ENCODE measurements at regions not wholly inside any gene's neighbourhood (a gene's known extent, or its start where the extent isn't known, plus 50 kb on each side); places are given as distances from the start of the nearest gene placed in this dataset.

- 44% methylated on average over 6 of the region's 7 CpGs for WGBS
- Histone ChIP-seq H3K4me1 (ENCODE audit: control insufficient read depth, insufficient read depth, low read depth, low read length) (no peaks in the 10 kb centered on the region), H2AFZ (ENCODE audit: low read depth, low read length) (no peak overlapping the region)
These were observed 215.4 kb downstream of the RFPL4B start for GRCh38 chr6:112562301-112563231.

DNA sequence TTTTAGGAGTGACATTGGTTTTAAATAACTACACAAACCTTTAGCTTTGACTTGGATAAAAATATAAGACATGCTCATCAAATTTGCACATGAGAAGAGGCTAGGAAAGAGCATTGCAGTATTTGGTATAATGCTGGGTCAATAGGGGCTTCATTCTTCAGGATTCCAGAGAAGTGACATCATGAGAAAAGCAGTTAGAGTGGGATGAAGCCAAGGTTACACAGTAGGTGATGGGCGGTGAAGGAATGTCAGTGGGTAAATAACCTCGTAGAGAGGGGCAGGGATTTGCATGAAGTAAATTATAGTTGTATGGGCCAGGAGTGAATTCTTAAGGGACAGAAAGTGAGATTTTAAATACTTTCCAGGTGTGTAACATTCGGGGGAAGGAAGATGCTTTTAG, 216.2 kb downstream of the RFPL4B start:
- Histone ChIP-seq H3K79me1 (replicated peaks; ENCODE audit: low read length, poor library complexity, severe bottlenecking) (no peaks in the 10 kb centered on the region), H3K27ac (ENCODE audit: low read length, poor library complexity, severe bottlenecking) (no peak overlapping the region), H2BK5ac (ENCODE audit: low read depth, low read length, poor library complexity, severe bottlenecking) (no peak overlapping the region), H3K14ac (ENCODE audit: low read length in 2 of 2) (no peak overlapping the region), H3K4me3 (ENCODE audit: insufficient read depth in 1 of 2, low read depth in 1 of 2, low read length in 2 of 2) (no peak overlapping the region), H2BK12ac (ENCODE audit: low read length in 2 of 2) (no peak overlapping the region), H2AK5ac (ENCODE audit: low read length, severe bottlenecking) (no peak overlapping the region), H3K23ac (ENCODE audit: low read length in 2 of 2) (no peak overlapping the region), H3K36me3 (ENCODE audit: control insufficient read depth in 1 of 2, insufficient read depth in 2 of 2, low read depth in 1 of 2, low read length in 2 of 2) (no peaks in the 10 kb centered on the region), H2AFZ (ENCODE audit: low read depth, low read length) (no peak overlapping the region), H2BK120ac (ENCODE audit: low read depth, low read length) (no peak overlapping the region), H2BK15ac (ENCODE audit: low read depth, poor library complexity, severe bottlenecking) (no peak overlapping the region), H3K9me3 (ENCODE audit: control insufficient read depth, low read length) (no peaks in the 10 kb centered on the region), H3K27me3 (ENCODE audit: control insufficient read depth in 1 of 2, insufficient read depth in 1 of 2, low read length in 2 of 2) (no peaks in the 10 kb centered on the region), H3K18ac (ENCODE audit: low read depth in 1 of 2, low read length in 2 of 2) (no peak overlapping the region), H3K4me1 (ENCODE audit: control insufficient read depth, insufficient read depth, low read depth, low read length) (no peaks in the 10 kb centered on the region), H3K4me2 (ENCODE audit: low read length, poor library complexity, severe bottlenecking) (peak overlapping the region; percentile 14), H4K91ac (ENCODE audit: low read length) (no peak overlapping the region), H4K8ac (ENCODE audit: low read length) (no peak overlapping the region), H3K9ac (ENCODE audit: low read length) (no peak overlapping the region), H3K4ac (ENCODE audit: low read depth in 1 of 2, low read length in 2 of 2) (no peak overlapping the region)
- DNase-seq: peak; percentile 31
- WGBS: 23% methylated on average over 3 of the region's 3 CpGs

More at GRCh38 chr6:112562301-112563231, 215.4 kb downstream of the RFPL4B start:
- Histone ChIP-seq H3K27ac (ENCODE audit: low read length, poor library complexity, severe bottlenecking) (no peak overlapping the region), H3K36me3 (ENCODE audit: control insufficient read depth in 1 of 2, insufficient read depth in 2 of 2, low read depth in 1 of 2, low read length in 2 of 2) (no peaks in the 10 kb centered on the region), H3K23ac (ENCODE audit: low read length in 2 of 2) (no peak overlapping the region), H3K14ac (ENCODE audit: low read length in 2 of 2) (no peak overlapping the region), H2BK15ac (ENCODE audit: low read depth, poor library complexity, severe bottlenecking) (no peak overlapping the region), H2AK5ac (ENCODE audit: low read length, severe bottlenecking) (no peak overlapping the region), H3K4ac (ENCODE audit: low read depth in 1 of 2, low read length in 2 of 2) (no peak overlapping the region), H3K4me3 (ENCODE audit: insufficient read depth in 1 of 2, low read depth in 1 of 2, low read length in 2 of 2) (no peak overlapping the region), H3K9ac (ENCODE audit: low read length) (no peak overlapping the region), H4K91ac (ENCODE audit: low read length) (no peak overlapping the region), H2BK5ac (ENCODE audit: low read depth, low read length, poor library complexity, severe bottlenecking) (no peak overlapping the region), H3K79me1 (replicated peaks; ENCODE audit: low read length, poor library complexity, severe bottlenecking) (no peaks in the 10 kb centered on the region), H3K27me3 (ENCODE audit: control insufficient read depth in 1 of 2, insufficient read depth in 1 of 2, low read length in 2 of 2) (no peaks in the 10 kb centered on the region), H3K9me3 (ENCODE audit: control insufficient read depth, low read length) (no peaks in the 10 kb centered on the region), H3K18ac (ENCODE audit: low read depth in 1 of 2, low read length in 2 of 2) (no peak overlapping the region), H3K4me2 (ENCODE audit: low read length, poor library complexity, severe bottlenecking) (no peak overlapping the region), H4K8ac (ENCODE audit: low read length) (no peak overlapping the region), H2BK12ac (ENCODE audit: low read length in 2 of 2) (no peak overlapping the region), H2BK120ac (ENCODE audit: low read depth, low read length) (no peak overlapping the region)
- DNase-seq: peak; percentile 66

DNA sequence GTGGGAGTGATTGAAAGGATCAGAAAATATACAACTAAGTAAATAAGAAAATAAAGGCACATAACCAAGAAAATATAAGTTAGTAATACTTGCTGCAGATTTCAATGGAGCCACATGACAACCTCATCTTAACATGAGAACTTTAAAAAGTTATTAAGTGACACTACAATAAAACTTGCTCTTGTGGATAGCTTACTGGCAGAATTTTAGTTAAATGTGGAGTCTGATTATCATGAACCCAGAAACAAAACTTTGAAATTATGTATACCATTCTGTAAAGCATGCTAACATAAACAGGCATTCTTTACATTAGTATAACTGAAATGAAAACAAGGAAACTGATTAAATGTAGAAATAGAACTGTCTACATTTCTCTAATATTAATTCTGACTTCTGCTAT, 220.9 kb downstream of the RFPL4B start:
- Histone ChIP-seq H3K18ac (ENCODE audit: low read depth in 1 of 2, low read length in 2 of 2) (no peak overlapping the region), H3K27me3 (ENCODE audit: control insufficient read depth in 1 of 2, insufficient read depth in 1 of 2, low read length in 2 of 2) (no peaks in the 10 kb centered on the region), H3K23ac (ENCODE audit: low read length in 2 of 2) (no peak overlapping the region), H3K9me3 (ENCODE audit: control insufficient read depth, low read length) (no peaks in the 10 kb centered on the region), H3K79me1 (replicated peaks; ENCODE audit: low read length, poor library complexity, severe bottlenecking) (no peaks in the 10 kb centered on the region), H3K4me1 (ENCODE audit: control insufficient read depth, insufficient read depth, low read depth, low read length) (no peaks in the 10 kb centered on the region), H3K4me3 (ENCODE audit: insufficient read depth in 1 of 2, low read depth in 1 of 2, low read length in 2 of 2) (no peak overlapping the region), H4K91ac (ENCODE audit: low read length) (no peak overlapping the region), H4K8ac (ENCODE audit: low read length) (no peak overlapping the region), H3K27ac (ENCODE audit: low read length, poor library complexity, severe bottlenecking) (no peak overlapping the region), H3K4me2 (ENCODE audit: low read length, poor library complexity, severe bottlenecking) (no peak overlapping the region), H2AK5ac (ENCODE audit: low read length, severe bottlenecking) (no peak overlapping the region), H2BK5ac (ENCODE audit: low read depth, low read length, poor library complexity, severe bottlenecking) (no peak overlapping the region), H2BK120ac (ENCODE audit: low read depth, low read length) (no peak overlapping the region), H2AFZ (ENCODE audit: low read depth, low read length) (no peak overlapping the region), H3K9ac (ENCODE audit: low read length) (no peak overlapping the region), H3K14ac (ENCODE audit: low read length in 2 of 2) (no peak overlapping the region), H2BK12ac (ENCODE audit: low read length in 2 of 2) (no peak overlapping the region), H3K36me3 (ENCODE audit: control insufficient read depth in 1 of 2, insufficient read depth in 2 of 2, low read depth in 1 of 2, low read length in 2 of 2) (no peaks in the 10 kb centered on the region), H3K4ac (ENCODE audit: low read depth in 1 of 2, low read length in 2 of 2) (no peak overlapping the region), H2BK15ac (ENCODE audit: low read depth, poor library complexity, severe bottlenecking) (no peak overlapping the region)
- DNase-seq: no peak

- Histone ChIP-seq H3K23ac (ENCODE audit: low read length in 2 of 2) (no peak overlapping the region), H2AK5ac (ENCODE audit: low read length, severe bottlenecking) (no peak overlapping the region), H3K18ac (ENCODE audit: low read depth in 1 of 2, low read length in 2 of 2) (no peak overlapping the region), H3K9ac (ENCODE audit: low read length) (peak overlapping the region; percentile 60), H2BK120ac (ENCODE audit: low read depth, low read length) (no peak overlapping the region), H3K27ac (ENCODE audit: low read length, poor library complexity, severe bottlenecking) (no peak overlapping the region), H3K27me3 (ENCODE audit: control insufficient read depth in 1 of 2, insufficient read depth in 1 of 2, low read length in 2 of 2) (no peaks in the 10 kb centered on the region), H2BK15ac (ENCODE audit: low read depth, poor library complexity, severe bottlenecking) (no peak overlapping the region), H4K91ac (ENCODE audit: low read length) (no peak overlapping the region), H3K36me3 (ENCODE audit: control insufficient read depth in 1 of 2, insufficient read depth in 2 of 2, low read depth in 1 of 2, low read length in 2 of 2) (no peaks in the 10 kb centered on the region), H3K4me2 (ENCODE audit: low read length, poor library complexity, severe bottlenecking) (no peak overlapping the region), H3K4ac (ENCODE audit: low read depth in 1 of 2, low read length in 2 of 2) (no peak overlapping the region), H4K8ac (ENCODE audit: low read length) (no peak overlapping the region), H3K9me3 (ENCODE audit: control insufficient read depth, low read length) (no peaks in the 10 kb centered on the region), H2BK5ac (ENCODE audit: low read depth, low read length, poor library complexity, severe bottlenecking) (no peak overlapping the region), H3K14ac (ENCODE audit: low read length in 2 of 2) (no peak overlapping the region), H2AFZ (ENCODE audit: low read depth, low read length) (no peak overlapping the region), H3K4me3 (ENCODE audit: insufficient read depth in 1 of 2, low read depth in 1 of 2, low read length in 2 of 2) (peak overlapping the region in 1 of 2 experiments; percentile 21), H3K4me1 (ENCODE audit: control insufficient read depth, insufficient read depth, low read depth, low read length) (no peaks in the 10 kb centered on the region), H2BK12ac (ENCODE audit: low read length in 2 of 2) (no peak overlapping the region), H3K79me1 (replicated peaks; ENCODE audit: low read length, poor library complexity, severe bottlenecking) (no peaks in the 10 kb centered on the region)
- 71% methylated on average over 4 of the region's 5 CpGs for WGBS
- DNase-seq: no peak
These were observed 224.5 kb downstream of the RFPL4B start for GRCh38 chr6:112571488-112572270.

Measured in mesenchymal stem cell (in vitro differentiated cells and primary cell).